ENCODE measurements at regions not wholly inside any gene's neighbourhood (a gene's known extent, or its start where the extent isn't known, plus 50 kb on each side); places are given as distances from the start of the nearest gene placed in this dataset.

DNA sequence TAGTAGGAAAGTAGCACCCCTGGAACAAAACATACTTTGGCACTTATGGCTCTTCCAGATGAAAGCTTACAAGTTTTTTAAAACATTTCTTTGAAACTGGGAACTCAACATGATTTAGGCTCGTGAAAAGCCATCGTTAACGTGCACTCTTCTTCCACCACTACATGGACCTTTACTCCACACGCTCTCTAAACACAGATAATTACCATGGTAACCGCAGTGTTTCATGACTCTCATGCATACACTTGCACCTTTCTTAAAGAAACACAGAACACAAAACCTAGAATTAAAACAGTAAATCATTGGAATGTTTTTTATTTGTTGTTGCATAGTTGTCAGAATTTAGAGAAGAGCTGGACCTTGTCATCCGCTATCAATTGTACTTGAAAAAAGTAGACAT, 154.3 kb downstream of the FGF9 start:
- TF ChIP-seq, protein P1, sequence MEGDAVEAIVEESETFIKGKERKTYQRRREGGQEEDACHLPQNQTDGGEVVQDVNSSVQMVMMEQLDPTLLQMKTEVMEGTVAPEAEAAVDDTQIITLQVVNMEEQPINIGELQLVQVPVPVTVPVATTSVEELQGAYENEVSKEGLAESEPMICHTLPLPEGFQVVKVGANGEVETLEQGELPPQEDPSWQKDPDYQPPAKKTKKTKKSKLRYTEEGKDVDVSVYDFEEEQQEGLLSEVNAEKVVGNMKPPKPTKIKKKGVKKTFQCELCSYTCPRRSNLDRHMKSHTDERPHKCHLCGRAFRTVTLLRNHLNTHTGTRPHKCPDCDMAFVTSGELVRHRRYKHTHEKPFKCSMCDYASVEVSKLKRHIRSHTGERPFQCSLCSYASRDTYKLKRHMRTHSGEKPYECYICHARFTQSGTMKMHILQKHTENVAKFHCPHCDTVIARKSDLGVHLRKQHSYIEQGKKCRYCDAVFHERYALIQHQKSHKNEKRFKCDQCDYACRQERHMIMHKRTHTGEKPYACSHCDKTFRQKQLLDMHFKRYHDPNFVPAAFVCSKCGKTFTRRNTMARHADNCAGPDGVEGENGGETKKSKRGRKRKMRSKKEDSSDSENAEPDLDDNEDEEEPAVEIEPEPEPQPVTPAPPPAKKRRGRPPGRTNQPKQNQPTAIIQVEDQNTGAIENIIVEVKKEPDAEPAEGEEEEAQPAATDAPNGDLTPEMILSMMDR (conservative IDR thresholded peaks at IDR 0.05) = no peak
- TF ChIP-seq EZH2 (IDR thresholded peaks at IDR 0.05; ENCODE audit: low read depth) = no peak
